ENCODE measurements at regions not wholly inside any gene's neighbourhood (a gene's known extent, or its start where the extent isn't known, plus 50 kb on each side); places are given as distances from the start of the nearest gene placed in this dataset.

DNA sequence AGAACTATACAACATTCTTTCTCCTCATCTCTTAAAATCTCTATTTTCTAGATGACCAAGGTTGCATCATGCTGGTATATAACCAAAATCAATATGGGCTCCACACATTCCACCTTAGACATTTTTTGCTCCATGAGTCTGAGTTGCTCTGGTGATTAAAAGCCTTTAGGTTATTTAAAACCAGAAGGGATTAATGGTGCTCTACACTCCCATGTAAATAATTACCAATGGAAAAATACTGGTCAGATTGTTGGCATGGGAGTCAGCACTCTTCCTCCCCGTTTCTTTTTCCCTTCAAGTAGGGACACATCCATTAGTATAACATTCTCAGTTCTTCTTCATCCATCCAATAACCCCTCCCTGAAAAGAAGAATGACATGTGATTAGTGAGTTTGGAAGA lies 747.7 kb downstream of the PCDH17 start:
- TF ChIP-seq, protein P1, sequence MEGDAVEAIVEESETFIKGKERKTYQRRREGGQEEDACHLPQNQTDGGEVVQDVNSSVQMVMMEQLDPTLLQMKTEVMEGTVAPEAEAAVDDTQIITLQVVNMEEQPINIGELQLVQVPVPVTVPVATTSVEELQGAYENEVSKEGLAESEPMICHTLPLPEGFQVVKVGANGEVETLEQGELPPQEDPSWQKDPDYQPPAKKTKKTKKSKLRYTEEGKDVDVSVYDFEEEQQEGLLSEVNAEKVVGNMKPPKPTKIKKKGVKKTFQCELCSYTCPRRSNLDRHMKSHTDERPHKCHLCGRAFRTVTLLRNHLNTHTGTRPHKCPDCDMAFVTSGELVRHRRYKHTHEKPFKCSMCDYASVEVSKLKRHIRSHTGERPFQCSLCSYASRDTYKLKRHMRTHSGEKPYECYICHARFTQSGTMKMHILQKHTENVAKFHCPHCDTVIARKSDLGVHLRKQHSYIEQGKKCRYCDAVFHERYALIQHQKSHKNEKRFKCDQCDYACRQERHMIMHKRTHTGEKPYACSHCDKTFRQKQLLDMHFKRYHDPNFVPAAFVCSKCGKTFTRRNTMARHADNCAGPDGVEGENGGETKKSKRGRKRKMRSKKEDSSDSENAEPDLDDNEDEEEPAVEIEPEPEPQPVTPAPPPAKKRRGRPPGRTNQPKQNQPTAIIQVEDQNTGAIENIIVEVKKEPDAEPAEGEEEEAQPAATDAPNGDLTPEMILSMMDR (IDR thresholded peaks at IDR 0.05): no peak
- no peak for TF ChIP-seq POLR2AphosphoS5 (IDR thresholded peaks at IDR 0.05)
- no peak for TF ChIP-seq EP300 (IDR thresholded peaks at IDR 0.05)

All from gastroesophageal sphincter (tissue), 3 donors.